IPS-18a (cell line): ENCODE measurements at regions not wholly inside any gene's neighbourhood (a gene's known extent, or its start where the extent isn't known, plus 50 kb on each side); places are given as distances from the start of the nearest gene placed in this dataset.

Source experiments
- H3K27ac ChIP-seq: one replicate; pipeline ENCODE4 v1.5.1; 2013; ENCODE audit warnings: low read length
- H3K27me3 ChIP-seq: one replicate; pipeline ENCODE4 v1.6.1; 2013; ENCODE audit warnings: mild to moderate bottlenecking, low read length; ENCODE audit not compliant: control insufficient read depth, insufficient read depth
- H3K36me3 ChIP-seq: one replicate; pipeline ENCODE4 v1.6.1; 2013; ENCODE audit warnings: low read depth, low read length; ENCODE audit not compliant: control insufficient read depth
- H3K4me1 ChIP-seq: one replicate; pipeline ENCODE4 v1.6.1; 2013; ENCODE audit warnings: low read depth, low read length; ENCODE audit not compliant: control insufficient read depth
- H3K4me3 ChIP-seq: one replicate; pipeline ENCODE4 v1.5.1; 2013; ENCODE audit warnings: low read length
- H3K9ac ChIP-seq: one replicate; pipeline ENCODE4 v1.6.1; 2013; ENCODE audit warnings: mild to moderate bottlenecking, low read length, moderate library complexity
- H3K9me3 ChIP-seq: one replicate; pipeline ENCODE4 v1.6.1; 2013; ENCODE audit warnings: low read depth, low read length; ENCODE audit not compliant: control insufficient read depth

- H3K9ac ChIP-seq, result no peak overlapping the region
- no peaks in the 10 kb centered on the region for H3K9me3 ChIP-seq
- no peak overlapping the region for H3K27ac ChIP-seq
- H3K27me3 ChIP-seq, result no peaks in the 10 kb centered on the region
- H3K4me3 ChIP-seq, result no peak overlapping the region
- H3K36me3 ChIP-seq, result no peaks in the 10 kb centered on the region
- peaks cover 21% of the 10 kb centered on the region for H3K4me1 ChIP-seq
These were observed 143.1 kb downstream of the AACS start for GRCh38 chr12:125208334-125208733.

GRCh38 chr12:125208942-125209341, 143.7 kb downstream of the AACS start:
- Histone ChIP-seq H3K9me3 (no peaks in the 10 kb centered on the region), H3K36me3 (no peaks in the 10 kb centered on the region), H3K4me3 (no peak overlapping the region), H3K9ac (no peak overlapping the region), H3K4me1 (peaks cover 21% of the 10 kb centered on the region), H3K27me3 (no peaks in the 10 kb centered on the region), H3K27ac (no peak overlapping the region)

- H3K27me3 ChIP-seq, result no peaks in the 10 kb centered on the region
- no peaks in the 10 kb centered on the region for H3K36me3 ChIP-seq
- no peak overlapping the region for H3K27ac ChIP-seq
- H3K4me1 ChIP-seq, result peaks cover 21% of the 10 kb centered on the region
- no peaks in the 10 kb centered on the region for H3K9me3 ChIP-seq
- H3K9ac ChIP-seq, result no peak overlapping the region
- H3K4me3 ChIP-seq, result no peak overlapping the region
These were observed 145.0 kb downstream of the AACS start for GRCh38 chr12:125210104-125210755.

GRCh38 chr12:125211464-125211863, 146.2 kb downstream of the AACS start:
- peaks cover 21% of the 10 kb centered on the region for H3K4me1 ChIP-seq
- no peak overlapping the region for H3K9ac ChIP-seq
- no peaks in the 10 kb centered on the region for H3K27me3 ChIP-seq
- no peak overlapping the region for H3K27ac ChIP-seq
- no peaks in the 10 kb centered on the region for H3K9me3 ChIP-seq
- no peak overlapping the region for H3K4me3 ChIP-seq
- H3K36me3 ChIP-seq, result no peaks in the 10 kb centered on the region

GRCh38 chr12:125214289-125214688, 149.1 kb downstream of the AACS start:
- Histone ChIP-seq H3K4me1 (peaks cover 12% of the 10 kb centered on the region), H3K4me3 (no peak overlapping the region), H3K9me3 (no peaks in the 10 kb centered on the region), H3K9ac (no peak overlapping the region), H3K27ac (no peak overlapping the region), H3K27me3 (no peaks in the 10 kb centered on the region), H3K36me3 (no peaks in the 10 kb centered on the region)

- Histone ChIP-seq H3K9me3 (no peaks in the 10 kb centered on the region), H3K36me3 (no peaks in the 10 kb centered on the region), H3K9ac (no peak overlapping the region), H3K27me3 (no peaks in the 10 kb centered on the region), H3K4me1 (peaks cover 5% of the 10 kb centered on the region), H3K4me3 (no peak overlapping the region), H3K27ac (no peak overlapping the region)
These were observed 151.5 kb downstream of the AACS start for GRCh38 chr12:125216756-125217155.

- H3K27me3 ChIP-seq, result no peaks in the 10 kb centered on the region
- no peak overlapping the region for H3K9ac ChIP-seq
- H3K4me1 ChIP-seq, result peaks cover 5% of the 10 kb centered on the region
- no peak overlapping the region for H3K4me3 ChIP-seq
- no peaks in the 10 kb centered on the region for H3K9me3 ChIP-seq
- H3K36me3 ChIP-seq, result no peaks in the 10 kb centered on the region
- no peak overlapping the region for H3K27ac ChIP-seq
These were observed 152.1 kb downstream of the AACS start for GRCh38 chr12:125217308-125217707.

GRCh38 chr12:125218952-125219351, 153.7 kb downstream of the AACS start:
- no peaks in the 10 kb centered on the region for H3K27me3 ChIP-seq
- no peak overlapping the region for H3K4me3 ChIP-seq
- peaks cover 5% of the 10 kb centered on the region for H3K4me1 ChIP-seq
- no peaks in the 10 kb centered on the region for H3K36me3 ChIP-seq
- no peak overlapping the region for H3K27ac ChIP-seq
- H3K9ac ChIP-seq, result no peak overlapping the region
- H3K9me3 ChIP-seq, result no peaks in the 10 kb centered on the region

- H3K27me3 ChIP-seq, result no peaks in the 10 kb centered on the region
- H3K27ac ChIP-seq, result no peak overlapping the region
- H3K9ac ChIP-seq, result no peak overlapping the region
- H3K4me3 ChIP-seq, result no peak overlapping the region
- H3K36me3 ChIP-seq, result no peaks in the 10 kb centered on the region
- H3K9me3 ChIP-seq, result no peaks in the 10 kb centered on the region
- peaks cover 5% of the 10 kb centered on the region for H3K4me1 ChIP-seq
These were observed 155.4 kb downstream of the AACS start for GRCh38 chr12:125220404-125221273.

- H3K9ac ChIP-seq, result no peak overlapping the region
These were observed 156.4 kb downstream of the AACS start for GRCh38 chr12:125221602-125222001.

GRCh38 chr12:125222876-125223275, 157.6 kb downstream of the AACS start:
- no peaks in the 10 kb centered on the region for H3K27me3 ChIP-seq
- H3K4me1 ChIP-seq, result peaks cover 2% of the 10 kb centered on the region
- no peak overlapping the region for H3K9ac ChIP-seq
- no peak overlapping the region for H3K4me3 ChIP-seq
- no peaks in the 10 kb centered on the region for H3K36me3 ChIP-seq
- no peak overlapping the region for H3K27ac ChIP-seq
- H3K9me3 ChIP-seq, result no peaks in the 10 kb centered on the region

More at GRCh38 chr12:125221602-125222001, 156.4 kb downstream of the AACS start:
- Histone ChIP-seq H3K27ac (no peak overlapping the region), H3K27me3 (no peaks in the 10 kb centered on the region), H3K4me3 (no peak overlapping the region), H3K36me3 (no peaks in the 10 kb centered on the region), H3K9me3 (no peaks in the 10 kb centered on the region), H3K4me1 (peaks cover 5% of the 10 kb centered on the region)

GRCh38 chr12:125225641-125226040, 160.4 kb downstream of the AACS start:
- H3K4me3 ChIP-seq, result no peak overlapping the region
- no peak overlapping the region for H3K9ac ChIP-seq
- no peaks in the 10 kb centered on the region for H3K36me3 ChIP-seq
- no peaks in the 10 kb centered on the region for H3K27me3 ChIP-seq
- peaks cover 3% of the 10 kb centered on the region for H3K4me1 ChIP-seq
- H3K27ac ChIP-seq, result no peak overlapping the region
- no peaks in the 10 kb centered on the region for H3K9me3 ChIP-seq
